SU-DHL-6 (cell line): ENCODE measurements at regions not wholly inside any gene's neighbourhood (a gene's known extent, or its start where the extent isn't known, plus 50 kb on each side); places are given as distances from the start of the nearest gene placed in this dataset.

Experiments used
- CTCF ChIP-seq: fragments of 200-600 bp; sonication (generic); IDR thresholded peaks from one replicate; pipeline ENCODE4 v1.5.1; 2017; ENCODE audit warnings: antibody characterized with exemption, mild to moderate bottlenecking, low read length, moderate library complexity; ENCODE audit not compliant: insufficient read depth, poor library complexity, severe bottlenecking
- EZH2phosphoT487 ChIP-seq: fragments of 200-600 bp; sonication (generic), shearing (Covaris generic); conservative IDR thresholded peaks from 2 replicates; pipeline ENCODE4 v1.6.1; 2018; ENCODE audit warnings: mild to moderate bottlenecking, antibody characterized with exemption, low read length, moderate library complexity, mixed read lengths

DNA sequence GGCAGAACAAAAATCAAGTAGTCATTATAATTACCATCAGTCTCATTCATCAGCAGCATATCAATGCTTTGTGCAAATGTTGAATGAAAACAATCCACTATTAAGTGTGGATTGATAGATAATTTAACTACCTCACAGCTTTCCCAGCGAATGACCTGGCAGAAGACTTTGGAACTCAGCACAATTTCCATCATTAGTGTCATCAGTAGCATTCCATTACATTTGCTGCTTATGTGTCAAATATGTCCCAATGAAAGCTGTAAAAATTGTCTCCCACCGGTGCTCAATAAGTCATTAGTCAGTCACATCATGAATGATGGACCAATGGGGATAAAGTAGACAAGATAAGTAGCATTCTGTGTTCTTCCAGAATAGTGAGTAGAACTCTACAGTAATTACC lies 1513.5 kb upstream of the PRR20A start:
- TF ChIP-seq CTCF (no peak), EZH2phosphoT487 (no peak)
